Mammary epithelial cell (primary cell): ENCODE measurements at regions not wholly inside any gene's neighbourhood (a gene's known extent, or its start where the extent isn't known, plus 50 kb on each side); places are given as distances from the start of the nearest gene placed in this dataset.

Source experiments
- EZH2 ChIP-seq: IDR thresholded peaks from 2 replicates; pipeline ENCODE4 v1.6.1; 2012; ENCODE audit warnings: low read length, inconsistent platforms, borderline replicate concordance
- TF ChIP-seq, protein P1 (sequence below), 2 donors: IDR thresholded peaks in 1 of 2; conservative IDR thresholded peaks in 1 of 2; 2 replicates each; pipeline ENCODE4 v1.5.1; 2011 to 2012; ENCODE audit warnings: inconsistent platforms in 2 of 2, low read length in 2 of 2, mild to moderate bottlenecking in 2 of 2, control low read depth in 1 of 2, low read depth in 1 of 2; ENCODE audit not compliant: insufficient read depth in 1 of 2; ENCODE audit errors: extremely low read depth in 1 of 2

DNA sequence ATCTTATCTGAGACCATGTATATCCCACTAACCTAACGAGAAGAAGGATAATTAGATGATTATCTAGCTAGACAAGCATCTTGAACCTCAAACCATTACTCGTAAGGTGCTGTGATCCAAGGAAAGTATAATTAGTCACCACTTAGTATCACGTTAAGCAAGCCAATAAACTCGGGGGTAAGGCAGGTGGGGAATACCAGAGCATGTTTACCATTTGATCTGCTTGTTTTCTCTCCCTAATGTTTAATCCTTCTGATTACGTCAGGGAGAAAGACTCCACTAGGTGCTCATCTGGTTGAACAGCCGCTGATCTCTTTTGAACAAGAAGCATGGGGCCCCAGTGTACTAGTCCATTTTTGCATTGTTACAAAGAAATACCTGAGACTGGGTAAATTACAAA, 69.9 kb upstream of the SLC1A1 start:
- TF ChIP-seq, protein P1, sequence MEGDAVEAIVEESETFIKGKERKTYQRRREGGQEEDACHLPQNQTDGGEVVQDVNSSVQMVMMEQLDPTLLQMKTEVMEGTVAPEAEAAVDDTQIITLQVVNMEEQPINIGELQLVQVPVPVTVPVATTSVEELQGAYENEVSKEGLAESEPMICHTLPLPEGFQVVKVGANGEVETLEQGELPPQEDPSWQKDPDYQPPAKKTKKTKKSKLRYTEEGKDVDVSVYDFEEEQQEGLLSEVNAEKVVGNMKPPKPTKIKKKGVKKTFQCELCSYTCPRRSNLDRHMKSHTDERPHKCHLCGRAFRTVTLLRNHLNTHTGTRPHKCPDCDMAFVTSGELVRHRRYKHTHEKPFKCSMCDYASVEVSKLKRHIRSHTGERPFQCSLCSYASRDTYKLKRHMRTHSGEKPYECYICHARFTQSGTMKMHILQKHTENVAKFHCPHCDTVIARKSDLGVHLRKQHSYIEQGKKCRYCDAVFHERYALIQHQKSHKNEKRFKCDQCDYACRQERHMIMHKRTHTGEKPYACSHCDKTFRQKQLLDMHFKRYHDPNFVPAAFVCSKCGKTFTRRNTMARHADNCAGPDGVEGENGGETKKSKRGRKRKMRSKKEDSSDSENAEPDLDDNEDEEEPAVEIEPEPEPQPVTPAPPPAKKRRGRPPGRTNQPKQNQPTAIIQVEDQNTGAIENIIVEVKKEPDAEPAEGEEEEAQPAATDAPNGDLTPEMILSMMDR (conservative IDR thresholded peaks at IDR 0.05 in 1 of 2, IDR thresholded peaks at IDR 0.05 in 1 of 2; ENCODE audit: extremely low read depth in 1 of 2, insufficient read depth in 1 of 2, low read depth in 1 of 2, low read length in 2 of 2): no peak
- TF ChIP-seq EZH2: no peak
